K562 (cell line): ENCODE measurements at regions not wholly inside any gene's neighbourhood (a gene's known extent, or its start where the extent isn't known, plus 50 kb on each side); places are given as distances from the start of the nearest gene placed in this dataset.

Experiments
- AFF4 ChIP-seq: sonication (generic); formaldehyde crosslinking; IDR thresholded peaks from 2 replicates; pipeline ENCODE4 v1.8.0; 2023; ENCODE audit warnings: mild to moderate bottlenecking, missing genetic modification reagents
- CHCHD3 ChIP-seq: fragments of 250-450 bp; sonication (Bioruptor Pico); IDR thresholded peaks from 2 replicates; pipeline ENCODE4 v2.1.2; 2022; ENCODE audit warnings: mild to moderate bottlenecking
- RB1 ChIP-seq: fragments of 450-650 bp; IDR thresholded peaks from 2 replicates; pipeline ENCODE4 v1.6.1; 2017; ENCODE audit warnings: low read depth, mild to moderate bottlenecking
- ZNF609 ChIP-seq: sonication (generic); formaldehyde crosslinking; IDR thresholded peaks from 2 replicates; pipeline ENCODE4 v1.8.1; 2023; ENCODE audit warnings: missing genetic modification reagents, mild to moderate bottlenecking, borderline replicate concordance
- ZNF780A ChIP-seq: fragments of 250-450 bp; sonication (Bioruptor Pico); IDR thresholded peaks from 2 replicates; pipeline ENCODE4 v1.5.0; 2021; ENCODE audit warnings: mild to moderate bottlenecking
- ZNF830 ChIP-seq: fragments of 250-450 bp; sonication (Bioruptor Pico); IDR thresholded peaks from 2 replicates; pipeline ENCODE4 v1.5.0; 2021; ENCODE audit warnings: mild to moderate bottlenecking
- TF ChIP-seq, protein P1 (sequence below), 3 experiments: IDR thresholded peaks in 2 of 3; conservative IDR thresholded peaks in 1 of 3; 2 replicates each; pipeline ENCODE4 v1.5.1; 2011 to 2012; ENCODE audit warnings: low read length in 3 of 3, mild to moderate bottlenecking in 3 of 3, control low read depth in 2 of 3, improper control_type of control experiment in 1 of 3, inconsistent platforms in 1 of 3, low read depth in 1 of 3, mixed read lengths in 1 of 3, moderate library complexity in 1 of 3; ENCODE audit not compliant: insufficient read depth in 2 of 3
- TF ChIP-seq, protein P2 (sequence below): IDR thresholded peaks from 3 replicates; pipeline ENCODE4 v1.6.1; 2011; ENCODE audit warnings: borderline replicate concordance, mild to moderate bottlenecking; ENCODE audit not compliant: insufficient read length, insufficient read depth

- no peak for TF ChIP-seq ZNF830
- no peak for TF ChIP-seq ZNF780A (CRISPR knock-in tag)
- TF ChIP-seq ZNF609 (CRISPR knock-in tag), result no peak
- no peak for TF ChIP-seq CHCHD3
- TF ChIP-seq, protein P1, sequence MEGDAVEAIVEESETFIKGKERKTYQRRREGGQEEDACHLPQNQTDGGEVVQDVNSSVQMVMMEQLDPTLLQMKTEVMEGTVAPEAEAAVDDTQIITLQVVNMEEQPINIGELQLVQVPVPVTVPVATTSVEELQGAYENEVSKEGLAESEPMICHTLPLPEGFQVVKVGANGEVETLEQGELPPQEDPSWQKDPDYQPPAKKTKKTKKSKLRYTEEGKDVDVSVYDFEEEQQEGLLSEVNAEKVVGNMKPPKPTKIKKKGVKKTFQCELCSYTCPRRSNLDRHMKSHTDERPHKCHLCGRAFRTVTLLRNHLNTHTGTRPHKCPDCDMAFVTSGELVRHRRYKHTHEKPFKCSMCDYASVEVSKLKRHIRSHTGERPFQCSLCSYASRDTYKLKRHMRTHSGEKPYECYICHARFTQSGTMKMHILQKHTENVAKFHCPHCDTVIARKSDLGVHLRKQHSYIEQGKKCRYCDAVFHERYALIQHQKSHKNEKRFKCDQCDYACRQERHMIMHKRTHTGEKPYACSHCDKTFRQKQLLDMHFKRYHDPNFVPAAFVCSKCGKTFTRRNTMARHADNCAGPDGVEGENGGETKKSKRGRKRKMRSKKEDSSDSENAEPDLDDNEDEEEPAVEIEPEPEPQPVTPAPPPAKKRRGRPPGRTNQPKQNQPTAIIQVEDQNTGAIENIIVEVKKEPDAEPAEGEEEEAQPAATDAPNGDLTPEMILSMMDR (IDR thresholded peaks at IDR 0.05 in 2 of 3, conservative IDR thresholded peaks at IDR 0.05 in 1 of 3; ENCODE audit: insufficient read depth in 2 of 3, low read depth in 1 of 3, low read length in 3 of 3), result no peak
- TF ChIP-seq RB1, result no peak
- no peak for TF ChIP-seq AFF4
- TF ChIP-seq, protein P2, sequence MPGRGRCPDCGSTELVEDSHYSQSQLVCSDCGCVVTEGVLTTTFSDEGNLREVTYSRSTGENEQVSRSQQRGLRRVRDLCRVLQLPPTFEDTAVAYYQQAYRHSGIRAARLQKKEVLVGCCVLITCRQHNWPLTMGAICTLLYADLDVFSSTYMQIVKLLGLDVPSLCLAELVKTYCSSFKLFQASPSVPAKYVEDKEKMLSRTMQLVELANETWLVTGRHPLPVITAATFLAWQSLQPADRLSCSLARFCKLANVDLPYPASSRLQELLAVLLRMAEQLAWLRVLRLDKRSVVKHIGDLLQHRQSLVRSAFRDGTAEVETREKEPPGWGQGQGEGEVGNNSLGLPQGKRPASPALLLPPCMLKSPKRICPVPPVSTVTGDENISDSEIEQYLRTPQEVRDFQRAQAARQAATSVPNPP, result no peak
These were observed 1684.2 kb upstream of the SLC10A2 start for GRCh38 chr13:104750377-104750776.
